MM.1S (cell line): ENCODE measurements at regions not wholly inside any gene's neighbourhood (a gene's known extent, or its start where the extent isn't known, plus 50 kb on each side); places are given as distances from the start of the nearest gene placed in this dataset.

Source experiments
- DNase-seq: peaks from one replicate; pipeline ENCODE4 v3.0.0-alpha.2; 2015
- H2AFZ ChIP-seq: fragments of 300-600 bp; sonication (generic); 2 replicates; pipeline ENCODE4 v1.6.0; 2016; ENCODE audit warnings: antibody characterized with exemption, low read length
- H3F3A ChIP-seq: fragments of 300-600 bp; sonication (generic); 2 replicates; pipeline ENCODE4 v1.6.1; 2016; ENCODE audit warnings: mild to moderate bottlenecking, antibody characterized with exemption, low read length, moderate library complexity, mixed read lengths; ENCODE audit not compliant: insufficient read depth
- H3K27ac ChIP-seq: fragments of 300-600 bp; sonication (generic); 2 replicates; pipeline ENCODE4 v1.5.1; 2016; ENCODE audit warnings: mild to moderate bottlenecking, low read length
- H3K27me3 ChIP-seq: fragments of 300-600 bp; sonication (generic); replicated peaks from 2 replicates; pipeline ENCODE4 v1.6.0; 2016; ENCODE audit warnings: low read length; ENCODE audit not compliant: insufficient read depth
- H3K36me3 ChIP-seq: fragments of 300-600 bp; sonication (generic); replicated peaks from 2 replicates; pipeline ENCODE4 v1.6.1; 2016; ENCODE audit warnings: mild to moderate bottlenecking, low read length, mixed read lengths; ENCODE audit not compliant: insufficient read depth
- H3K4me1 ChIP-seq: fragments of 300-600 bp; sonication (generic); 2 replicates; pipeline ENCODE4 v1.6.1; 2016; ENCODE audit warnings: low read length, mixed read lengths
- H3K4me2 ChIP-seq: fragments of 300-600 bp; sonication (generic); 2 replicates; pipeline ENCODE4 v1.6.0; 2016; ENCODE audit warnings: low read depth, low read length
- H3K4me3 ChIP-seq: fragments of 300-600 bp; sonication (generic); 2 replicates; pipeline ENCODE4 v1.5.1; 2016; ENCODE audit warnings: low read length, mixed read lengths
- H3K79me2 ChIP-seq: fragments of 300-600 bp; sonication (generic); 2 replicates; pipeline ENCODE4 v1.6.1; 2016; ENCODE audit warnings: mixed run types, low read length, mixed read lengths
- H3K9ac ChIP-seq: fragments of 300-600 bp; sonication (generic); 2 replicates; pipeline ENCODE4 v1.6.1; 2016; ENCODE audit warnings: low read length, mixed read lengths
- H3K9me2 ChIP-seq: fragments of 300-600 bp; sonication (generic); replicated peaks from 2 replicates; pipeline ENCODE4 v1.6.1; 2016; ENCODE audit warnings: mild to moderate bottlenecking, low read length, mixed read lengths; ENCODE audit not compliant: insufficient read depth
- H3K9me3 ChIP-seq: fragments of 300-600 bp; sonication (generic); replicated peaks from 2 replicates; pipeline ENCODE4 v1.6.1; 2016; ENCODE audit warnings: mild to moderate bottlenecking, low read length, mixed read lengths; ENCODE audit not compliant: insufficient read depth
- H4K20me1 ChIP-seq: fragments of 300-600 bp; sonication (generic); 2 replicates; pipeline ENCODE4 v1.6.1; 2016; ENCODE audit warnings: mild to moderate bottlenecking, low read length, moderate library complexity, mixed read lengths; ENCODE audit not compliant: insufficient read depth
- EZH2 ChIP-seq: fragments of 300-600 bp; sonication (generic); optimal IDR thresholded peaks from 2 replicates; pipeline ENCODE3; 2017; ENCODE audit warnings: low read depth, mild to moderate bottlenecking, antibody characterized with exemption, low read length, mixed read lengths
- EZH2phosphoT487 ChIP-seq: fragments of 300-600 bp; sonication (generic); IDR thresholded peaks from 2 replicates; pipeline ENCODE4 v1.6.1; 2018; ENCODE audit warnings: antibody characterized with exemption, low read length
- TF ChIP-seq, protein P1 (sequence below): fragments of 300-600 bp; sonication (generic); IDR thresholded peaks from 2 replicates; pipeline ENCODE4 v1.5.1; 2016; ENCODE audit warnings: antibody characterized with exemption, low read length, mixed read lengths

DNA sequence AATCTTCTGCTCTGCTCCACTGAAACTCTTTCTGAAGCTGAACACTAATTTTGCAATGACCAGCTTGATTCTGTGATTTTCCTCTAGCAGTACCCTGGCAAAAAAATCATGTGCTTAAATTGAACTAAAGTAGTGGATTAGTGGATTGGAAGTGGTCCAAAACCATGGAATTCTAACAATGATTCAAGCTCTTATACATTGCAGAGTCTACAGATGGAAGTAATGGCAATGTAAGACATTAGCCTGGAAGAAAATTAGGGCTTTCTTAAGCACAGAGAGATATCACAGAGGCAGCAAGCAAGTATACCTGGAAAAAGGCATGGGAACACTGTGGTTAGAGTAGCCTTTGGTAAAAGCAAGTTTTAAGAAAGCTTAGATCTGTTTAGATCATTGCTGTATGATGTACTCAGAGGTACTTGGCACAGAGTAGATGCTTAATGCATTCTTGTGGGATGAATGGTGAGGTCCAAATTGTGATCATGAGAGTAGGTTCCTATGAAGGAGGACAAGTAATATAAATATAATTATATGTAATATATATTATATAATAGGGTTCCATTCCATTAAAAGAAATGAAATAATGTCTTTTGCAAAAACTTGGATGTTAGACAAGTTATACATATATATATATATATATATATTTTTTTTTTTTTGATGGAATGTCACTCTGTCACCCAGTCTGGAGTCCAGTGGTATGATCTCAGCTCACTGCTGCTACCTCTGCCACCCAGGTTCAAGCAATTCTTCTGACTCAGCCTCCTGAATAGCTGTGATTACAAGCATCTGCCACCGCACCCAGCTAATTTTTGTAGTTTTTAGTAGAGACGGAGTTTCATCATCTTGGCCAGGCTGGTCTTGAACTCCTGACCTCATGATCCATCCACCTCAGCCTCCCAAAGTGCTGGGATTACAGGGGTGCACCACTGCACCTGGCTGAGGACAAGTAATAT is 172.2 kb upstream of the SCN7A start:
- H3K9me2 ChIP-seq = no peaks in the 10 kb centered on the region
- no peaks in the 10 kb centered on the region for H3F3A ChIP-seq
- DNase-seq = no peak
- H3K9ac ChIP-seq = no peak overlapping the region
- no peak for TF ChIP-seq EZH2phosphoT487
- no peak for TF ChIP-seq EZH2
- TF ChIP-seq, protein P1, sequence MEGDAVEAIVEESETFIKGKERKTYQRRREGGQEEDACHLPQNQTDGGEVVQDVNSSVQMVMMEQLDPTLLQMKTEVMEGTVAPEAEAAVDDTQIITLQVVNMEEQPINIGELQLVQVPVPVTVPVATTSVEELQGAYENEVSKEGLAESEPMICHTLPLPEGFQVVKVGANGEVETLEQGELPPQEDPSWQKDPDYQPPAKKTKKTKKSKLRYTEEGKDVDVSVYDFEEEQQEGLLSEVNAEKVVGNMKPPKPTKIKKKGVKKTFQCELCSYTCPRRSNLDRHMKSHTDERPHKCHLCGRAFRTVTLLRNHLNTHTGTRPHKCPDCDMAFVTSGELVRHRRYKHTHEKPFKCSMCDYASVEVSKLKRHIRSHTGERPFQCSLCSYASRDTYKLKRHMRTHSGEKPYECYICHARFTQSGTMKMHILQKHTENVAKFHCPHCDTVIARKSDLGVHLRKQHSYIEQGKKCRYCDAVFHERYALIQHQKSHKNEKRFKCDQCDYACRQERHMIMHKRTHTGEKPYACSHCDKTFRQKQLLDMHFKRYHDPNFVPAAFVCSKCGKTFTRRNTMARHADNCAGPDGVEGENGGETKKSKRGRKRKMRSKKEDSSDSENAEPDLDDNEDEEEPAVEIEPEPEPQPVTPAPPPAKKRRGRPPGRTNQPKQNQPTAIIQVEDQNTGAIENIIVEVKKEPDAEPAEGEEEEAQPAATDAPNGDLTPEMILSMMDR = no peak
- H2AFZ ChIP-seq = no peak overlapping the region
- no peaks in the 10 kb centered on the region for H3K27me3 ChIP-seq
- no peak overlapping the region for H3K27ac ChIP-seq
- no peaks in the 10 kb centered on the region for H4K20me1 ChIP-seq
- H3K4me2 ChIP-seq = no peak overlapping the region
- no peaks in the 10 kb centered on the region for H3K36me3 ChIP-seq
- H3K4me3 ChIP-seq = no peak overlapping the region
- H3K4me1 ChIP-seq = no peaks in the 10 kb centered on the region
- no peaks in the 10 kb centered on the region for H3K79me2 ChIP-seq
- no peaks in the 10 kb centered on the region for H3K9me3 ChIP-seq

DNA sequence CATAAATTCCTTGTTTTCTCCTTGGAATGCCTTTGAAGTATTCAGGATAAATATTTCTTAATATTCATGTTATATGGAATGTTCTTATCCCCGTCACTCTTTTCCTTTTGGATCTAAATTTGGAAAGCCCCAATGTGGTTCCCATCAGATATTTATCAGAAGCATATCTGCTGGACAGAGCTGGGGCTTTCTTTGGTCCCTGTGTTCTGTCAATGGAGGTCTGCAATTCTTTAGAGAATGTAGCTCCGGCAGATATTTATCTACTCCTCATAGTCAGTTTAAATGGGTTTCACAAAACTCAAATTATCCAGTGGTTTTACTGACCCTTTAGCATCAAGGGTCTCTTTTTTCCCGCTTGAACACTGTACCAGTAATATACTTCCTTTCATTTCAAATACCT is 167.8 kb upstream of the SCN7A start:
- Histone ChIP-seq H3K9me3 (no peaks in the 10 kb centered on the region), H3K4me2 (no peak overlapping the region), H3K9me2 (no peaks in the 10 kb centered on the region), H3K9ac (no peak overlapping the region), H3K27ac (no peak overlapping the region), H3K4me3 (no peak overlapping the region), H4K20me1 (no peaks in the 10 kb centered on the region), H2AFZ (no peak overlapping the region), H3K36me3 (no peaks in the 10 kb centered on the region), H3K27me3 (no peaks in the 10 kb centered on the region), H3K79me2 (no peaks in the 10 kb centered on the region), H3F3A (no peaks in the 10 kb centered on the region), H3K4me1 (no peaks in the 10 kb centered on the region)
- DNase-seq = no peak
- TF ChIP-seq EZH2phosphoT487 (no peak), EZH2 (no peak)
- TF ChIP-seq, protein P1 = no peak

DNA sequence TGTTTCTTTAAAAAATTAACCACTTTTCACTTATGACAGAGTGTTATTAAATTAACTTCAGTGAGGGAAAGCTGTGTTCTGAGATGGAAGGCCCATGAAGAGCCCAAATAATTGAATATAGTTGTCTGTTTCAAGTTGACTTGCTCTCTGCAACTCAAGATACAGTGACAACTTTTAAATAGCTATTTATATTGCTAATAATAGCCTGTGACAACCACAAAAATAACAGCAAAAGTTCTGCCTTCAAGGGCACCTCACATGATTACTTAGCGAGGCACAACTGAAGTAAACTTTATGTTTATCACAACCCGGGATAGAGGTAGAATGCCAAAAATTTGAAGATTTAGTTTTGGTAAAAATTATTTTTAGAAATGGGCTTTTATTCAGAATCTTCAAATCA is 167.3 kb upstream of the SCN7A start:
- no peak for DNase-seq
- Histone ChIP-seq H3K9ac (no peak overlapping the region), H3K27ac (no peak overlapping the region), H3K9me3 (no peaks in the 10 kb centered on the region), H3K4me3 (no peak overlapping the region), H3K4me1 (no peaks in the 10 kb centered on the region), H2AFZ (no peak overlapping the region), H4K20me1 (no peaks in the 10 kb centered on the region), H3K4me2 (no peak overlapping the region), H3K36me3 (no peaks in the 10 kb centered on the region), H3F3A (no peaks in the 10 kb centered on the region), H3K9me2 (no peaks in the 10 kb centered on the region), H3K79me2 (no peaks in the 10 kb centered on the region), H3K27me3 (no peaks in the 10 kb centered on the region)
- TF ChIP-seq EZH2phosphoT487 (no peak), EZH2 (no peak)
- TF ChIP-seq, protein P1 = no peak
